GM12878 (cell line): ENCODE measurements at regions not wholly inside any gene's neighbourhood (a gene's known extent, or its start where the extent isn't known, plus 50 kb on each side); places are given as distances from the start of the nearest gene placed in this dataset.

ENCODE experiments used
- ATAC-seq: fragments of 200-7000 bp; cut with Tn5 transposase; 3 replicates; pipeline ENCODE4 v1.9.1; 2020; ENCODE audit warnings: mild to moderate bottlenecking, moderate library complexity
- BruUV-seq: library from RNA; stranded (reverse); fragments of 400-500 nt; replicated peaks from 2 replicates; lab custom pipeline; 2021; lab: Mats Ljungman, UMichigan
- CTCF ChIA-PET: fragments of 300-600 bp; sonication (Branson Sonifier 250); formaldehyde crosslinking; extraction: SDS; loops from one replicate; lab custom pipeline; 2021; ENCODE audit warnings: inconsistent platforms; lab: Yijun Ruan, JAX
- POLR2A ChIA-PET: fragments of 350-600 bp; formaldehyde crosslinking; extraction: SDS; loops from one replicate; lab custom pipeline; 2021; ENCODE audit warnings: inconsistent platforms; lab: Charles Lee
- RAD21 ChIA-PET: fragments of 300-600 bp; sonication (Branson Sonifier 250); formaldehyde crosslinking; loops from one replicate; lab custom pipeline; 2023; ENCODE audit warnings: antibody characterized with exemption; ENCODE audit not compliant: unreplicated experiment; lab: Charles Lee
- SMC1A ChIA-PET: fragments of 300-600 bp; sonication (Branson Sonifier 250); formaldehyde crosslinking; loops from one replicate; lab custom pipeline; 2023; ENCODE audit not compliant: unreplicated experiment, uncharacterized antibody; lab: Charles Lee
- DNase-seq: peaks from one replicate; pipeline ENCODE4 v3.0.0-alpha.2; 2011; ENCODE audit warnings: low read depth, low spot score
- FAIRE-seq: peaks from 3 replicates; lab custom pipeline; 2011; peaks lifted over from hg19 to GRCh38; lab: Jason Lieb, UNC
- H2AFZ ChIP-seq: 2 replicates; pipeline ENCODE4 v1.6.0; 2011; ENCODE audit warnings: low read depth, low read length, control low read depth; ENCODE audit not compliant: control insufficient read depth
- H3K27ac ChIP-seq: 2 replicates; pipeline ENCODE4 v1.5.1; 2011; ENCODE audit warnings: control low read depth; ENCODE audit not compliant: control insufficient read depth, insufficient read depth
- H3K27me3 ChIP-seq, 2 experiments: replicated peaks in 1 of 2; 2 replicates each; pipeline versions ENCODE4 v1.6.0 to v1.6.1; 2011; ENCODE audit warnings: low read length in 1 of 2; ENCODE audit not compliant: control insufficient read depth in 2 of 2, insufficient read depth in 2 of 2
- H3K36me3 ChIP-seq, 2 experiments: 2 replicates each; pipeline ENCODE4 v1.5.1; 2011; ENCODE audit warnings: low read length in 1 of 2; ENCODE audit not compliant: control insufficient read depth in 2 of 2, insufficient read depth in 2 of 2
- H3K4me1 ChIP-seq: 2 replicates; pipeline ENCODE4 v1.6.1; 2011; ENCODE audit warnings: mild to moderate bottlenecking, low read length, moderate library complexity, mixed read lengths; ENCODE audit not compliant: control insufficient read depth, insufficient read depth
- H3K4me2 ChIP-seq: 2 replicates; pipeline ENCODE4 v1.6.0; 2011; ENCODE audit warnings: control low read depth; ENCODE audit not compliant: control insufficient read depth, insufficient read depth
- H3K4me3 ChIP-seq: fragments of 200-600 bp; sonication (generic); 2 replicates; pipeline ENCODE4 v1.5.1; 2016
- H3K79me2 ChIP-seq: 2 replicates; pipeline ENCODE4 v1.6.0; 2011; ENCODE audit warnings: low read length; ENCODE audit not compliant: control insufficient read depth, insufficient read depth
- H3K9ac ChIP-seq: 2 replicates; pipeline ENCODE4 v1.8.0; 2011; ENCODE audit warnings: low read length, control low read depth, mixed read lengths; ENCODE audit not compliant: control insufficient read depth, insufficient read depth
- H3K9me3 ChIP-seq: replicated peaks from 3 replicates; pipeline ENCODE4 v1.5.1; 2011; ENCODE audit warnings: mild to moderate bottlenecking, low read length; ENCODE audit not compliant: control insufficient read depth, insufficient read depth
- H4K20me1 ChIP-seq: 2 replicates; pipeline ENCODE4 v1.6.0; 2011; ENCODE audit not compliant: control insufficient read depth, insufficient read depth
- CHD2 ChIP-seq: IDR thresholded peaks from 2 replicates; pipeline ENCODE4 v1.6.1; 2011; ENCODE audit warnings: low read depth, low read length, improper control_type of control experiment, borderline replicate concordance
- EP300 ChIP-seq, 2 experiments: fragments of 150-350 bp in 1 of 2; IDR thresholded peaks; 2 replicates each; pipeline ENCODE4 v1.6.1; 2011 to 2012; ENCODE audit warnings: low read depth in 2 of 2, low read length in 2 of 2, borderline replicate concordance in 1 of 2, improper control_type of control experiment in 1 of 2, inconsistent platforms in 1 of 2; ENCODE audit not compliant: control insufficient read depth in 1 of 2
- MTA3 ChIP-seq: IDR thresholded peaks from 2 replicates; pipeline ENCODE4 v1.6.1; 2012; ENCODE audit warnings: low read length, inconsistent platforms, borderline replicate concordance
- NRF1 ChIP-seq: conservative IDR thresholded peaks from 2 replicates; pipeline ENCODE4 v1.6.1; 2011; ENCODE audit warnings: mild to moderate bottlenecking, low read depth, low read length, improper control_type of control experiment
- RFX5 ChIP-seq: IDR thresholded peaks from 2 replicates; pipeline ENCODE4 v1.6.1; 2011; ENCODE audit warnings: low read depth, low read length, improper control_type of control experiment
- YY1 ChIP-seq: IDR thresholded peaks from 2 replicates; pipeline ENCODE4 v1.6.1; 2011; ENCODE audit warnings: low read depth, mild to moderate bottlenecking, low read length
- ZNF24 ChIP-seq: fragments of 450-650 bp; IDR thresholded peaks from 2 replicates; pipeline ENCODE4 v1.6.1; 2017; ENCODE audit warnings: antibody characterized with exemption, mild to moderate bottlenecking
- WGBS: methylation state at CpG from one replicate; pipeline ENCODE4 v1.1.6; 2016; ENCODE audit warnings: low lambda C conversion rate; ENCODE audit not compliant: insufficient replicate concordance, insufficient coverage; ENCODE audit errors: missing lambda C conversion rate; 5-methylcytosine and 5-hydroxymethylcytosine counted together
- in situ Hi-C: fragments of 300-500 bp; cut with MboI; formaldehyde crosslinking; loops from 9 replicates; pipeline ENCODE4 v1.14.3; 2018; ENCODE audit warnings: mixed read lengths
- intact Hi-C: fragments of 100-400 bp; cut with micrococcal nuclease; formaldehyde crosslinking; loops from one replicate; pipeline ENCODE4 v1.14.2; 2022; ENCODE audit not compliant: unreplicated experiment
- TF ChIP-seq, protein P1 (sequence below): fragments of 150-350 bp; IDR thresholded peaks from 2 replicates; pipeline ENCODE4 v1.6.1; 2014; ENCODE audit warnings: mild to moderate bottlenecking, low read depth, low read length

DNA sequence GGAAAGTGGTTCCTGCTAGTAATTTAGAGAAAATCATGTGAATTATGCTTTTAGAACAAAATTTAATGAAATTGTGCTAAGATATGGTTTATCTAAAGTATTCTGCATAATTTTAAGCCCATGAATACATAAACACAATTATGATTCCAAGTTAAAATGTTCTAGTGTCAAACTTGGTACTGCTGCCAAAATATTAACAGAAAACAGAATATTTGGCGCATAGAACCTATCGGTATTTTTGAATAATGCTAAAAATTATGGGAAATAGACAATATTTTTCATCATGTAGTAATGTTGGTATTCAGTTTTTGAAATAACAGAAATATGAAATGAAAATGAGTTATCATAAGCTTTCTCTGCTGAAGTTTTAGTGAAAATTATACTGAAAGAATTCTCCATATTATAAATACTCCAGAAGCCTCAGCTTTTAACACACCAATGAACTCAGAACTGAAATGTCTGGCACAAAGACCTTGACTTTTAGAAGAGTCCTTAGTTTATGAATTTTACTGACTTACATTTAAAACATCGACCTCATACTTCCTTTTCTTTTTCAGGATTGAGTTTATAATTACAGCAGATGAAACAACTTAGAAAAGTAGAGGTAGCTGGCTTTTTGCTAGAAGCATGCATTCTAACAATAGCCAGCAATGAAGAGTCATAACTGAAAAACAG, 1192.3 kb upstream of the GJE1 start:
- H2AFZ ChIP-seq, result no peak overlapping the region
- DNase-seq (no peak), ATAC-seq (no peak), FAIRE-seq (no peak)
- H3K79me2 ChIP-seq, result no peaks in the 10 kb centered on the region
- POLR2A ChIA-PET, result no interaction called here
- 64% methylated on average over 3 of the region's 3 CpGs for WGBS
- SMC1A ChIA-PET, result interaction anchor here (0.7 to 1.2 kb wide), 3 partner anchors 10 to 19 kb away, joined by 3 read pairs; no protein-coding TSS in a partner anchor
- H3K27ac ChIP-seq, result no peak overlapping the region
- no peaks in the 10 kb centered on the region for H3K36me3 ChIP-seq
- no peaks in the 10 kb centered on the region for H3K27me3 ChIP-seq
- intact Hi-C loops (no loop called here), in situ Hi-C loops (no loop called here)
- RAD21 ChIA-PET, result no interaction called here
- no TSS peak for BruUV-seq
- H4K20me1 ChIP-seq, result no peaks in the 10 kb centered on the region
- no peaks in the 10 kb centered on the region for H3K9me3 ChIP-seq
- no peak overlapping the region for H3K9ac ChIP-seq
- H3K4me3 ChIP-seq, result no peak overlapping the region
- CTCF ChIA-PET, result interaction anchor here (0.9 kb wide), 1 partner anchor 1721 kb away, joined by 3 read pairs; no protein-coding TSS in a partner anchor
- no peak overlapping the region for H3K4me2 ChIP-seq
- no peaks in the 10 kb centered on the region for H3K4me1 ChIP-seq
- TF ChIP-seq CHD2 (no peak), ZNF24 (no peak), MTA3 (no peak), EP300 (IDR thresholded peaks at IDR 0.05; ENCODE audit: borderline replicate concordance in 1 of 2, control insufficient read depth in 1 of 2, low read depth in 2 of 2, low read length in 2 of 2) (no peak), RFX5 (no peak), NRF1 (no peak), YY1 (no peak)
- TF ChIP-seq, protein P1, sequence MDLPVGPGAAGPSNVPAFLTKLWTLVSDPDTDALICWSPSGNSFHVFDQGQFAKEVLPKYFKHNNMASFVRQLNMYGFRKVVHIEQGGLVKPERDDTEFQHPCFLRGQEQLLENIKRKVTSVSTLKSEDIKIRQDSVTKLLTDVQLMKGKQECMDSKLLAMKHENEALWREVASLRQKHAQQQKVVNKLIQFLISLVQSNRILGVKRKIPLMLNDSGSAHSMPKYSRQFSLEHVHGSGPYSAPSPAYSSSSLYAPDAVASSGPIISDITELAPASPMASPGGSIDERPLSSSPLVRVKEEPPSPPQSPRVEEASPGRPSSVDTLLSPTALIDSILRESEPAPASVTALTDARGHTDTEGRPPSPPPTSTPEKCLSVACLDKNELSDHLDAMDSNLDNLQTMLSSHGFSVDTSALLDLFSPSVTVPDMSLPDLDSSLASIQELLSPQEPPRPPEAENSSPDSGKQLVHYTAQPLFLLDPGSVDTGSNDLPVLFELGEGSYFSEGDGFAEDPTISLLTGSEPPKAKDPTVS, result no peak
